A673 (cell line): ENCODE measurements at regions not wholly inside any gene's neighbourhood (a gene's known extent, or its start where the extent isn't known, plus 50 kb on each side); places are given as distances from the start of the nearest gene placed in this dataset.

ENCODE experiments used
- BruUV-seq: library from RNA; stranded (reverse); fragments of 400-500 nt; replicated peaks from 2 replicates; lab custom pipeline; 2021; lab: Mats Ljungman, UMichigan
- CTCF ChIA-PET: fragments of 300-600 bp; sonication (Branson Sonifier 250); formaldehyde crosslinking; loops from one replicate; lab custom pipeline; 2022; ENCODE audit warnings: antibody characterized with exemption; lab: Charles Lee
- POLR2A ChIA-PET: fragments of 300-600 bp; sonication (Branson Sonifier 250); formaldehyde crosslinking; loops from one replicate; lab custom pipeline; 2022; ENCODE audit warnings: antibody characterized with exemption; ENCODE audit not compliant: low non-redundant PET; lab: Charles Lee
- DNase-seq: peaks from one replicate; pipeline ENCODE4 v3.0.0-alpha.2; 2015; ENCODE audit warnings: low spot score
- H3K27ac ChIP-seq: fragments of 200-600 bp; sonication (generic); 2 replicates; pipeline ENCODE4 v1.5.1; 2016; ENCODE audit warnings: mixed run types, low read depth, mild to moderate bottlenecking, mixed read lengths, antibody characterized with exemption, low read length; ENCODE audit not compliant: poor library complexity, severe bottlenecking
- H3K27me3 ChIP-seq: fragments of 200-600 bp; sonication (generic); replicated peaks from 2 replicates; pipeline ENCODE4 v1.6.1; 2017; ENCODE audit warnings: mixed run types, low read depth, mild to moderate bottlenecking, mixed read lengths, antibody characterized with exemption, low read length; ENCODE audit not compliant: insufficient read depth, poor library complexity
- H3K36me3 ChIP-seq: fragments of 200-600 bp; sonication (generic); 2 replicates; pipeline ENCODE4 v1.6.1; 2016; ENCODE audit warnings: mixed run types, mild to moderate bottlenecking, mixed read lengths, antibody characterized with exemption, low read length; ENCODE audit not compliant: insufficient read depth, poor library complexity, severe bottlenecking
- H3K4me1 ChIP-seq: fragments of 200-600 bp; sonication (generic); 2 replicates; pipeline ENCODE4 v1.6.1; 2017; ENCODE audit warnings: mixed run types, mild to moderate bottlenecking, mixed read lengths, antibody characterized with exemption, low read length; ENCODE audit not compliant: insufficient read depth, poor library complexity, severe bottlenecking
- H3K4me3 ChIP-seq: fragments of 200-600 bp; sonication (generic); 2 replicates; pipeline ENCODE4 v1.5.1; 2016; ENCODE audit warnings: low read depth, mixed run types, mild to moderate bottlenecking, mixed read lengths, low read length; ENCODE audit not compliant: poor library complexity, severe bottlenecking
- H3K9me3 ChIP-seq: fragments of 200-600 bp; sonication (generic); 2 replicates; pipeline ENCODE4 v1.6.1; 2016; ENCODE audit warnings: mixed run types, low read depth, mild to moderate bottlenecking, mixed read lengths, antibody characterized with exemption, low read length; ENCODE audit not compliant: poor library complexity, severe bottlenecking
- EZH2 ChIP-seq: fragments of 200-600 bp; sonication (generic); IDR thresholded peaks from 2 replicates; pipeline ENCODE4 v1.6.1; 2017; ENCODE audit warnings: borderline replicate concordance, low read depth, mild to moderate bottlenecking, mixed read lengths, antibody characterized with exemption, low read length; ENCODE audit not compliant: poor library complexity, severe bottlenecking
- intact Hi-C: fragments of 100-400 bp; cut with micrococcal nuclease; formaldehyde crosslinking; loops from one replicate; pipeline ENCODE4 v1.10.0; 2022; ENCODE audit not compliant: unreplicated experiment
- TF ChIP-seq, protein P1 (sequence below): fragments of 300-800, 200-600 bp; sonication (generic); conservative IDR thresholded peaks from 2 replicates; pipeline ENCODE4 v1.5.1; 2017; ENCODE audit warnings: low read depth, mild to moderate bottlenecking, antibody characterized with exemption, low read length, moderate library complexity, mixed read lengths

DNA sequence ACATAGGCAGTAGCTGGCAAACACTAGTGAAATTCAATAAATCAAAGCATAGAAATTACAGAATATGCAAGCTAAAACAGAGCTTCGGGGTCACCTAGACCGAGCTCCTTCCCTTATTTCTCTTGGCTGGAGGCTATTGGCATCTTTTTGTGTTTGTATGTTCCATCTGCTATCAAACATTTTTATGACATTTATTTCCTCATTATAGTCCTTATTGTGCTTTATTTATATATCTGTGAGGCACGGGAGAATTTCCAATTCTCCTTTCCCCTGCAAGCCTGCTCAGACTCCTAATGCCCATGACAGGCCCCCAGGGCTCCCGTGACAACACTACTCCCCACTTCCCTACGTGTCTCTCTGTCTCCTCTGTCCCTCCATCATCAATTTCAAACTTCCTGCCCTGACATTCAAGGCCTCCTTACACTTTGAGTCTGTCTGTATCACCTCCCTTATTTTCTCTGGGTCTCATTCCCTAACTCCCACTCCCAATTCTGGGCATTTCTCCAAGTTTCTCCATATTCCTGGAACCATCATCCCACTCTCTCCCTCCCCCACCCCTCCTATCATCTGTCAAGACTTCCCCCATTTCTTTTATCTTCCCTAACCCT is 316.9 kb downstream of the OSR1 start:
- no peak for DNase-seq
- Histone ChIP-seq H3K27me3 (peaks cover 14% of the 10 kb centered on the region), H3K4me3 (no peak overlapping the region), H3K9me3 (no peaks in the 10 kb centered on the region), H3K36me3 (no peaks in the 10 kb centered on the region), H3K4me1 (no peaks in the 10 kb centered on the region), H3K27ac (no peak overlapping the region)
- intact Hi-C loops: no loop called here
- ChIA-PET CTCF (no interaction called here), POLR2A (no interaction called here)
- BruUV-seq: no TSS peak
- no peak for TF ChIP-seq EZH2
- TF ChIP-seq, protein P1, sequence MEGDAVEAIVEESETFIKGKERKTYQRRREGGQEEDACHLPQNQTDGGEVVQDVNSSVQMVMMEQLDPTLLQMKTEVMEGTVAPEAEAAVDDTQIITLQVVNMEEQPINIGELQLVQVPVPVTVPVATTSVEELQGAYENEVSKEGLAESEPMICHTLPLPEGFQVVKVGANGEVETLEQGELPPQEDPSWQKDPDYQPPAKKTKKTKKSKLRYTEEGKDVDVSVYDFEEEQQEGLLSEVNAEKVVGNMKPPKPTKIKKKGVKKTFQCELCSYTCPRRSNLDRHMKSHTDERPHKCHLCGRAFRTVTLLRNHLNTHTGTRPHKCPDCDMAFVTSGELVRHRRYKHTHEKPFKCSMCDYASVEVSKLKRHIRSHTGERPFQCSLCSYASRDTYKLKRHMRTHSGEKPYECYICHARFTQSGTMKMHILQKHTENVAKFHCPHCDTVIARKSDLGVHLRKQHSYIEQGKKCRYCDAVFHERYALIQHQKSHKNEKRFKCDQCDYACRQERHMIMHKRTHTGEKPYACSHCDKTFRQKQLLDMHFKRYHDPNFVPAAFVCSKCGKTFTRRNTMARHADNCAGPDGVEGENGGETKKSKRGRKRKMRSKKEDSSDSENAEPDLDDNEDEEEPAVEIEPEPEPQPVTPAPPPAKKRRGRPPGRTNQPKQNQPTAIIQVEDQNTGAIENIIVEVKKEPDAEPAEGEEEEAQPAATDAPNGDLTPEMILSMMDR: no peak

DNA sequence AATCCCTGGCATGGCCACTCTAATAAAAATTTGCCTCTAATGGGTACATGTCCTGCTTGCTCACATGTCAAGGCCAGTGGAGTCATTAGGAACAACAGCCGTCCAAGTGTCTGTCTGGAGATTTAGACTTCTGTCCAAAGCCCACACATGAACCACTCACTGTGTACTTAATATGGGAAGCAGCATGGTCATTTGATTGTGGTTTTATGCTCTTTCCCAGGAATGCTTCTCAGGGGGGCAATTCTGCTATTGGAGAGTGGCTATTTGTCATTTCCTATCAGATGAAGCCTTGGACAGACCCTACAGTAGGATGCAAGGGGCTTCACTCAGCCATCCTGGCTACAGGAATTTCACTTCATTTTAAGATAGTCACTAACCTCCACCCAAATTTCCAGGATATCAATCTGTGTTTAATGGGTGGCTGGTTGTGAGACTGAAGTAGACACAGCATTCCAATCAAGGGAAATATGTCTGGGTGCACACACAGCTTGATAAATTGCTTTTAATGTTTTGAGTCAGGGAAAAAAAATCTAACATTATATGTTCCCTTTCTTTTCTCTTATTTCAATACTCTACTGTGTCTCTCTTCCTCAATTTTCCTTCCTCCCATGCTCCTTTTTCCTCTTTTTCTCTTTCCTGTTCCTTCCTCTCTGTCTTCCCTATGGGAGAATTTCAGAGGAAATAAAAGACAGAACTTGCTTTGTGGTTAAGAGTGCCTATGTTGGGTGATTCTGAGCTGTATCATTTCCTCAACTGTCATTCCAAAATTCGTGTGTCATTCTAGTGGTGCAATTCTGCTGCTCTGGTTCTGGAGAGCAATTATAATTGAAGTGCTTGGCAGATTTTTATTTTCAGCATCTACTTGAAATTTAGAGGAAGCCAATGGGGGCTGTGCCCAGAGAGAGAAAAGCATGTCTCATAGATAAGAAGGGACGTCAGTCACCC is 320.1 kb downstream of the OSR1 start:
- H3K36me3 ChIP-seq: no peaks in the 10 kb centered on the region
- H3K9me3 ChIP-seq: no peaks in the 10 kb centered on the region
- POLR2A ChIA-PET: no interaction called here
- no TSS peak for BruUV-seq
- H3K4me3 ChIP-seq: no peak overlapping the region
- CTCF ChIA-PET: no interaction called here
- H3K4me1 ChIP-seq: no peaks in the 10 kb centered on the region
- H3K27me3 ChIP-seq: peaks cover 6% of the 10 kb centered on the region
- no peak for TF ChIP-seq EZH2
- TF ChIP-seq, protein P1: no peak
- DNase-seq: no peak
- no peak overlapping the region for H3K27ac ChIP-seq
- intact Hi-C loops: no loop called here

DNA sequence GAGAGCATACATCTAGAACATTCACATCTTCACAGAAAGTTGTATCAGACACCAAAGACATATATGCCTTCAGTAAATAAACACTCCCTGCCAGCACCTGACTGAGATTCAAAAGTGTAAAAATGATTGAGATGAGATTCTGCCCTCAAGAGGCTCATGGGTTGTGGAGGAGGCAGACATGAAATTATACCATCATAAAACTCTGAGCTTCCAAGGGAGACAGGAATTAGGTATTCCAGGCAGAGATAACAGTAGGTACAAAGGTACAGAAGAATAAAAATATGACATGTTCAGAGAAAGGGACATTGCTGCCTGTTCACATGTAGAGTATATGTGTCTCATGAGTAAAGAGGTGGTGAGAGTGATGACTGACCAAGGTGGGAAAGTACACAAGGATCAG is 322.3 kb downstream of the OSR1 start:
- no peak overlapping the region for H3K27ac ChIP-seq
- H3K9me3 ChIP-seq: no peaks in the 10 kb centered on the region
- no peak for DNase-seq
- no peak overlapping the region for H3K4me3 ChIP-seq
- CTCF ChIA-PET: no interaction called here
- no peaks in the 10 kb centered on the region for H3K4me1 ChIP-seq
- H3K27me3 ChIP-seq: peaks cover 9% of the 10 kb centered on the region
- TF ChIP-seq, protein P1: no peak
- TF ChIP-seq EZH2: no peak
- POLR2A ChIA-PET: no interaction called here
- no peaks in the 10 kb centered on the region for H3K36me3 ChIP-seq
- intact Hi-C loops: no loop called here
- no TSS peak for BruUV-seq
